Nephron (organoid): ENCODE measurements at regions not wholly inside any gene's neighbourhood (a gene's known extent, or its start where the extent isn't known, plus 50 kb on each side); places are given as distances from the start of the nearest gene placed in this dataset.

Experiments used
- H3K27ac Mint-ChIP-seq, 3 experiments: 2 replicates each; pipeline ENCODE4 v1.8.0; 2020; ENCODE audit warnings: mixed read lengths in 3 of 3, mild to moderate bottlenecking in 2 of 3, moderate library complexity in 1 of 3
- H3K27me3 Mint-ChIP-seq: 2 replicates; pipeline ENCODE4 v1.8.0; 2021; ENCODE audit warnings: low read depth, mild to moderate bottlenecking, moderate library complexity, mixed read lengths
- H3K36me3 Mint-ChIP-seq: 2 replicates; pipeline ENCODE4 v1.8.0; 2020; ENCODE audit warnings: low read depth, mixed read lengths
- H3K4me1 Mint-ChIP-seq: 2 replicates; pipeline ENCODE4 v1.8.0; 2020; ENCODE audit warnings: mixed read lengths
- H3K4me3 Mint-ChIP-seq, 3 experiments: 2 replicates each; pipeline ENCODE4 v1.8.0; 2020; ENCODE audit warnings: mild to moderate bottlenecking in 3 of 3, mixed read lengths in 3 of 3, moderate library complexity in 2 of 3
- H3K9me3 Mint-ChIP-seq: 2 replicates; pipeline ENCODE4 v1.8.0; 2020; ENCODE audit warnings: mixed read lengths
- CTCF ChIP-seq, 3 experiments: fragments of 200-600 bp; sonication (generic); IDR thresholded peaks; one replicate each; pipeline ENCODE4 v1.5.0; 2021; ENCODE audit warnings: antibody characterized with exemption in 3 of 3; ENCODE audit not compliant: unreplicated experiment in 3 of 3

GRCh38 chr15:95086531-95087252 is 855.3 kb downstream of the MCTP2 start:
- no peak for TF ChIP-seq CTCF (IDR thresholded peaks at IDR 0.05; ENCODE audit: unreplicated experiment in 3 of 3)
- Mint-ChIP-seq H3K4me1 (peaks cover 22% of the 10 kb centered on the region), H3K36me3 (no peaks in the 10 kb centered on the region), H3K4me3 (peak overlapping the region in 2 of 3 experiments; percentile 0 to 9), H3K27ac (peak overlapping the region; percentile 78 to 94 (median 81)), H3K27me3 (no peaks in the 10 kb centered on the region), H3K9me3 (peaks cover 3% of the 10 kb centered on the region)

- Mint-ChIP-seq H3K4me3 (no peak overlapping the region), H3K4me1 (peaks cover 24% of the 10 kb centered on the region), H3K27ac (peak overlapping the region; percentile 78 to 94 (median 81)), H3K27me3 (no peaks in the 10 kb centered on the region), H3K9me3 (peaks cover 3% of the 10 kb centered on the region), H3K36me3 (no peaks in the 10 kb centered on the region)
- TF ChIP-seq CTCF (IDR thresholded peaks at IDR 0.05; ENCODE audit: unreplicated experiment in 3 of 3), result no peak
These were observed 855.9 kb downstream of the MCTP2 start for GRCh38 chr15:95087253-95087609.

- Mint-ChIP-seq H3K4me3 (no peak overlapping the region), H3K4me1 (peaks cover 13% of the 10 kb centered on the region), H3K36me3 (no peaks in the 10 kb centered on the region), H3K27ac (no peak overlapping the region), H3K9me3 (peaks cover 3% of the 10 kb centered on the region), H3K27me3 (no peaks in the 10 kb centered on the region)
- no peak for TF ChIP-seq CTCF (IDR thresholded peaks at IDR 0.05; ENCODE audit: unreplicated experiment in 3 of 3)
These were observed 860.1 kb downstream of the MCTP2 start for GRCh38 chr15:95091444-95091843.

GRCh38 chr15:95095250-95095649 is 863.9 kb downstream of the MCTP2 start:
- no peaks in the 10 kb centered on the region for H3K27me3 Mint-ChIP-seq
- peaks cover 4% of the 10 kb centered on the region for H3K4me1 Mint-ChIP-seq
- no peak overlapping the region for H3K4me3 Mint-ChIP-seq

GRCh38 chr15:95096651-95097050 is 865.3 kb downstream of the MCTP2 start:
- Mint-ChIP-seq H3K27me3 (peaks cover 3% of the 10 kb centered on the region), H3K27ac (no peak overlapping the region), H3K9me3 (peaks cover 8% of the 10 kb centered on the region), H3K36me3 (no peaks in the 10 kb centered on the region), H3K4me3 (no peak overlapping the region), H3K4me1 (peaks cover 4% of the 10 kb centered on the region)
- no peak for TF ChIP-seq CTCF (IDR thresholded peaks at IDR 0.05; ENCODE audit: unreplicated experiment in 3 of 3)

More at GRCh38 chr15:95095250-95095649, 863.9 kb downstream of the MCTP2 start:
- H3K9me3 Mint-ChIP-seq, result peaks cover 5% of the 10 kb centered on the region
- H3K27ac Mint-ChIP-seq, result no peak overlapping the region
- no peak for TF ChIP-seq CTCF (IDR thresholded peaks at IDR 0.05; ENCODE audit: unreplicated experiment in 3 of 3)
- no peaks in the 10 kb centered on the region for H3K36me3 Mint-ChIP-seq

GRCh38 chr15:95097361-95097760 is 866.0 kb downstream of the MCTP2 start:
- peaks cover 11% of the 10 kb centered on the region for H3K9me3 Mint-ChIP-seq
- no peak overlapping the region for H3K27ac Mint-ChIP-seq
- peaks cover 3% of the 10 kb centered on the region for H3K27me3 Mint-ChIP-seq
- no peaks in the 10 kb centered on the region for H3K36me3 Mint-ChIP-seq
- no peak for TF ChIP-seq CTCF (IDR thresholded peaks at IDR 0.05; ENCODE audit: unreplicated experiment in 3 of 3)
- no peak overlapping the region for H3K4me3 Mint-ChIP-seq
- peaks cover under 1% of the 10 kb centered on the region for H3K4me1 Mint-ChIP-seq
